ENCODE measurements at regions not wholly inside any gene's neighbourhood (a gene's known extent, or its start where the extent isn't known, plus 50 kb on each side); places are given as distances from the start of the nearest gene placed in this dataset.
"Not testable (repeated sequence)": the region's sequence is repeated elsewhere in the genome, so short reads cannot be mapped to it uniquely, and the experiment has no call there.

- no peak for DNase-seq
Measured at GRCh38 chr4:189807031-189807430, 133.6 kb upstream of the FRG1 start.

DNA sequence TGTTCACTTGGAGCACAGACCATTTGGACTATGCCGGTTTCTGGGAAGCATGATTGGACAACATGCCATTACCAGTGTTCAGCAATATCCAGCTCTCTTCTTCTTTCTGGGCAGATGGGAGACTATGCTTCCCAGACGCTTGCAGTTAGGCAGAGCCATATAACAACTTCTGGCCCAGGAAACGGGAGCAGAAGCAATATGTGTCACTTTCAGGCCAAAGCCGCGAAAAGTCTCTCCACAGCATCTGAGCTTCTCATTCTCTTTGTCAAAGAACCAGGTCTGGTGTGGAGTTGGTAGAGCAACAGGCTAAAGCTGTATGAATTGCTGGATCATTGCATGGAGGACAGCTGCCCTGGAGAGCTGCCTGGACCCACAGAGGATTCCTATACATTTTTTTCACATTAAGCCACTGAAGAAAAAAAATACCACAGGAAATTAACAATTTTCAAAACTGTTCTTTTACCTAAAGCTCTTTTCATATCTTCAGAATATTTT is 131.4 kb upstream of the FRG1 start:
- DNase-seq, result no peak

GRCh38 chr4:189809839-189810238 is 130.8 kb upstream of the FRG1 start:
- DNase-seq, result no peak

DNA sequence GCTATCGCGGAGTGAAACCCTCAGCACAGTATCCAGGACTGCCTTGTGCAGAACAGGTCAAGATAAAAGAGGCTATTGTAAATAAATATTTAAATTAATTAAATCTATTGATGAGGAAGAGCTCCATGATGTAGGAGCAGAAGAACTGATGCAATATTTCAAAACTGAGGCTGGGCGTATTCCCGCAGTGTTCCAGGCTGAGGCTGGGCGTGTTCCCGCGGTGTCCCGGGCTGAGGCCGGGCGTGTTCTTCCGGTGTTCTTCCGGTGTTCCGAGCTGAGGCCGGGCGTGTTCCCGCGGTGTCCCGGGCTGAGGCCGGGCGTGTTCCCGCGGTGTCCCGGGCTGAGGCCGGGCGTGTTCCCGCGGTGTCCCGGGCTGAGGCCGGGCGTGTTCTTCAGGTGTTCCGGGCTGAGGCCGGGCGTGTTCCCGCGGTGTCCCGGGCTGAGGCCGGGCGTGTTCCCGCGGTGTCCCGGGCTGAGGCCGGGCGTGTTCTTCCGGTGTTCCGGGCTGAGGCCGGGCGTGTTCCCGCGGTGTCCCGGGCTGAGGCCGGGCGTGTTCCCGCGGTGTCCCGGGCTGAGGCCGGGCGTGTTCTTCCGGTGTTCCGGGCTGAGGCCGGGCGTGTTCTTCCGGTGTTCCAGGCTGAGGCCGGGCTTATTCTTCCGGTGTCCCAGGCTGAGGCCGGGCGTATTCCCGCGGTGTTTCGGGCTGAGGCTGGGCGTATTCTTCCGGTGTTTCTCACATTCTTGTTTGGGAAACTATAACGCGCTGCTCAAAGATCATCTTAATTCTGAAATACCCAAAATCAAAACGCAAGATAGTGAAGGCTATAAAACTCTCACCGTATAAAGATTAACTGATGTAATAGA is 130.1 kb upstream of the FRG1 start:
- not testable (repeated sequence) for DNase-seq

DNA sequence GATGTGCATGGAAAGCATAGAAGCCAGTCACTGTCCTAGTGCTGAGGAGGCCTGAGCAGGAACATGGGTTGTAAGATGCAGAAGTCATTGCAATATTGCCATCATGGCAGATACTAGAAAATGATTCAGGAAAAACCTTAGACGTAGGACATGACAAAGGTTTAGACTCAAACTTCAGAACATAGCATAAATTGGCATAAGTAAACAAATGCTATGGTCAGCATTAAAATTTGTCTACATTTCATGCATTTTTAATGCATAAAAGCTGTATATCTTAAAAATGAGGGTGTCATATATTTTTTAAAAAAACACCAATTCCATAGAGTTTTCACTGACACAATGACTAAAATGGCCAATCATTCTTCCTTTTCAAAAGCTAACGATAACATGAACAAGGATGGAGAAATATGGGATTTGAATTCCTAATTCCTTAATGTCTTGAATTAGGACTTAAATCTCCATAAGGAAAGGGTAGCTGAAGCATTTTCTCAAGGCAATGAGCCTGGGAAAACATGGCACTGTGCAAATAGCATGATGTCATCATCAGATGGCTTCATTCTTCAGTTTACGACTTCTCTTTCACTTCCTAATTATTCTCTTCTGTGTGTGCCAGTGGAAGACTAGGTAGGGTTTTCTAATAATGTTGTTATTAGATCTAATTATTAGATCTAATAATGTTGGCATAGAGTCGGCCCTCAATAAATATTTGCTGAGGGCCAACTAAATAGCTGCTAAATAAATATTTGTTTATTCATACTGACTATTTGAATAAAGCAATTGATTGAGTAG is 125.1 kb upstream of the FRG1 start:
- no peak for DNase-seq

DNA sequence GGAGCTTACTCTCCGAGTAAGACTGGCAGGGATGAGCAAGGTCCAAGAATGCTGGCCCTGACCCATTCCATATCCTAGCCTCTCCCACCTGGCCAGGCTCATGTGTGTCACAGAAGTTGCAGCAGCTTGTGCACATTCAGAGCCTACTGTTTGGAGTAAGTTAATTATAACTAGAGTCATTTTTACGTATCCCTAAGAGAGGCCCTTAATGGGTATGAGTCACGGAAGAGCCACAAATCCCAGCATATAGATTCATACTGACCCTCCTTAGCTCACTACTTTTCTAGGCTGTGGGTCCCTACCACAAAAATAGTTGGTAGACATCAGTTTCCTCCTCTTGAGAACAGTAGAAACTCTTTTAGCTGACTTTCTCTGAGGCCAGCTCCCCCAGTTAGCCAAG is 118.3 kb upstream of the FRG1 start:
- no peak for DNase-seq

DNA sequence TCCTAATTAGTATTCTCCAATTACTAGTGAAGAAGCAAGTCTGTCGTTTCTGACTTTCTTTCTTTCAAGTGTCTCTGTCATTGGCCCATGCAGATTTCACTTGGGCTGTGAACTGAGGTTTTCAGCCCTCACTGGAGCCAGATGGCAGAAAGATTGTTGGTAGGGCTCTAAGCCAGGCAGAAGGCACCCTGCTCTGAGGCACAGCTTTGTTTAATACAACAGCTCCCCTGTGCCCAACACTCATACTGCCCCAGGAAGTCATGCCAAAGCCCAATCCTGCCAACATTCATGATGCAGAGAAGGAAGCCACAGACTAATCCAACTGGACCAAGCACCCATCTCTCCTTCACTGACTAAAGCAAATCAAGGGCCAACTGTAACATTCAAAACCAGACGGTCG is 117.1 kb upstream of the FRG1 start:
- DNase-seq, result no peak

DNA sequence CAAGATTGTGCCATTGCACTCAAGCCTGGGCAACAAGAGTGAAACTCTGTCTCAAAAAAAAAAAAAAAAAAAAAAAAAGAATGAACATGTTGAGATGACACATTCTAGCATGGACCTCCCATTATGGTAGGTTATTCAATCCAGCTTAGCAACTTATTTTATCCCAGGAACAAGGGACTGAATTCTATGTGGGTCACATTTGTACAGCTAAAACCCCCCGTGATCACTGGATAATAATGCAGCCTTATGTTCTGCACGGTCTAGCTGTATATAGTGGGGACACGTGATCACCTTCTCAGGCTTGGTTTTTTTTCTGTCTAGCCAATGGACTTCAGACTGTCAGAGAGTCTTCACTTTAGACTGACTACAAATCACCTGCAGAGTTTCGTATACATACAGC is 115.2 kb upstream of the FRG1 start:
- no peak for DNase-seq

DNA sequence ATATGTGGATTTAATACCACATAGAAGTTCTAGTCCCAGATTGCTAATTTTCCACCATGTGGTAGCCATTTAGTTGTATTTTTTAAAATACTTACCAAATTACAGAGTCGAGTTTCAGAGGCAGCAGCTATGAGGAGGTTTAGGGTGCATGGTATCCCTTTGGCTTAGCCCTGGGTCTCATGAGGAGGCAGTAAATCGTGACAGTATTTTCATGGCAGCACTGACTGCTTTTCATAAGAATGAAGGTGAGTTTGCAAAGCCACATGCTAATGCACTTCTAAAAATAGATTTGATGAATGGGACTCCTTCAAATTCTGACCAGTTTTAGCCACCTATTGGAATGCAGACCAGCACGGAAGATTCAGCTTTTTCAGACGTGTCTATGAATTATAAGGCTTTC is 114.0 kb upstream of the FRG1 start:
- DNase-seq, result no peak

GRCh38 chr4:189828081-189828697 is 112.5 kb upstream of the FRG1 start:
- DNase-seq, result no peak

DNA sequence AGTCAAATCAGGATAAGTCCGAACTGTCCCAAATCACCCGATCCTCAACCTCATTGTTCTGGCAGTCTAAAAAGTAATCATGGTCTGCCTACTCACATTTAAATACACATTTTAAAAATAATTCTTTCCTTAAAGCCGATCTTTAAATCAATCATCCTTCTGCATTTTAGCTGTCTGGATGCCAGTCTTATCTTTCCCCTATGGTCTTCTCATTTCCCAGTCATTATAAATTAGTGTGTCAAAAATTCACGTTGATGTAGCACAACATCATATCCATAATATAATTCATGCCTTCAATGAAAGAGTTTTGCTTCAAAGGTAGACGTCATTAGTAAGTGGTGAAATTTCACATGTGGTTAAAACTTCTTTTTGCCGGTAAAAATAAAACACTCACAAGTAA is 108.1 kb upstream of the FRG1 start:
- no peak for DNase-seq

DNA sequence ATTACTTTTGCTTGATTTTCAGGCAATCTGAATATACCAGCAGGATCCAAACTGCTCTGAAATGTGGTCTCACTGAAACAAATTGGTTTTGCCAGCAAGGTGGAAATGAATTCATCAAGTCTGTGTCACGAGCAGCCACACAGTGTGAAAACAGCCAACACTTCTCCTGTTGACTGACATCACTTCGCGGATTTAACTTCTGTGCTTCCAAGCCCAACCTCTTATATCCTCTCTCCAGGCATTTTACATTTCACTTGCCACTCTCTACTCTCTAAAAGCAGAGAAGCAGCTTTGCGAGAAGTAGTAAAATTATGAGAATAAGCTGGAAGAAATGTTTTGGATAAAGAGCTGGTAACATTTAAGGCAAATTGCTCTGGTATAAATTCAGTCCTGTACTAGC is 106.1 kb upstream of the FRG1 start:
- no peak for DNase-seq

DNA sequence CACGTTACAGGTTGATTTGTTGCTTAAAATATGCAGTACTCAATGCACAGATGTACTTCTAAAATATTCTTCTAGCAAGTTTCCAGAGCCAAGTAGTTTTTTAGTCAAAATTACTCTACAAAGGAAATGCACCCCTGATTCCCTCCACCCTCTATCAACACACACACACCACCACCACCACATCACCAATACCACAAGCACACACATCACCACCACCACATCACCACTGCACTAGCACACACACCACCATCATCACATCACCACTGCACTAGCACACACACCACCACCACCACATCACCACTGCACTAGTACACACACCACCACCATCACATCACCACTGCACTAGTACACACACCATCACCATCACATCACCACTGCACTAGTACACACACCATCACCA is 105.2 kb upstream of the FRG1 start:
- no peak for DNase-seq

DNA sequence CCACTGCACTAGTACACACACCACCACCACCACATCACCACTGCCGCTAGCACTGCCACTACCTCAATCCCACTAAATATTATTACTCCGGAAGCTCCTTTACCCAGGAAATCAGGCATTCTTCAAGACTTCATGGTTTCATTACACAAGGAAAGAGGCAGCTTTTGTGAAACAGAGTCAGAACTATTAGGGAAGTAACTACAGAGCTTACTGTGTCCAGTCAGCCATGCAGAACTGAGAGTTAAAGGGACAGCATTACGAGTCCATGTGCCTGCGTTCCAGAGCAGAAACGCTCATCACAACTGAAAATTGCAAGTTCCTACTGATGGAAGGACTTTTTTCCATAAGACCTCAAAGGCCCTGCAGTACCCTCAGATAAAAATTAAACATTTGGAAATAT is 103.2 kb upstream of the FRG1 start:
- DNase-seq, result no peak

GRCh38 chr4:189838821-189839497 is 101.7 kb upstream of the FRG1 start:
- no peak for DNase-seq

DNA sequence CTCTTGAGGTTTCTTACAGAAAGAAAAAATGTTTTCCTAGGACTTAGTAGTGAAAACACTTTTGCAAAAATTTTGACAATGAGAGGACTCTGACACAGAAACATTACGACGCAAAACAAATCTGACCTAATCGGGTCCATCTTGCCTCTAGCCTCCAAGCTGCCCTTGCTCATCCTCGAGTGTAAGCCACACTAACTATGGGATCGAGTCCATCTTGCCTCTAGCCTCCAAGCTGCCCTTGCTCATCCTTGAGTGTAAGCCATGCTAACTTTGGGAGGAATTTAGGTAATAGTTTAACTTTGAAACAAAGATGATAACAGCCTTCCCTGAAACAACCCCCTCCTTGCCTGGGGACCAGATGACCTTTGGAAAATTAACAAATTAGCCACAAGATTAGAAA is 100.3 kb upstream of the FRG1 start:
- no peak for DNase-seq

- no peak for DNase-seq
Measured at GRCh38 chr4:189843413-189844009, 97.2 kb upstream of the FRG1 start.

DNA sequence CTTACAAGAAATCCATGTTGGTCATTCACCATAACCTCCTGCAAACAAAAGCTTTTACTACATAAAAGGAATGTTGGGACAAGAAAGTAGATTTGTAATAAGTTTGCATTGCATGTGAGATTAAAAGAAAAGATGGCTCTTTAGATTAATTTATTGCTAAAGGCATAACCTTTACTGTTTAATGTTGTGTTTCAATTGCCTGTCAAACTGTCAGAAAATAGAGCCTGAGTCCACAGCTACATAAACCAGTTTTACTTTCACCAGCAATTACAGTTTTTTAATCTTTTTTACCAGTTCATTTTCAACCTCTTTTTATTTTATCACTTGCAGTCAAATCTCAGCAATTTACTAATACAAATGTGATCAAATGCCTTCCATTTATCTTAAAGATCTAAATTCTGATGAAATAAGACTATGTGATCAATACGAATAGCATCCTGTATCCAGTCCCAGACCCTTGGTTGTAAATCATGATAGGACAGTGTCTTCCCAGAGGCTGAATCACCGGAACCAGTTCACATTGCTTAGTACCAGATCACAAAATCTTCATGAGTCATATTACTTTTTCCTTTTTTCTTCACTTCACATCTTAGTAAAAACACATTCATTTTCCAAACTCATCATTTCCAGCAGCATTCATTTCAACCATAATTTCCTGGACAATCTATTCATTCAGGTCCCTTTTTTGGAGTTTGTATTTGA is 95.4 kb upstream of the FRG1 start:
- DNase-seq, result no peak

DNA sequence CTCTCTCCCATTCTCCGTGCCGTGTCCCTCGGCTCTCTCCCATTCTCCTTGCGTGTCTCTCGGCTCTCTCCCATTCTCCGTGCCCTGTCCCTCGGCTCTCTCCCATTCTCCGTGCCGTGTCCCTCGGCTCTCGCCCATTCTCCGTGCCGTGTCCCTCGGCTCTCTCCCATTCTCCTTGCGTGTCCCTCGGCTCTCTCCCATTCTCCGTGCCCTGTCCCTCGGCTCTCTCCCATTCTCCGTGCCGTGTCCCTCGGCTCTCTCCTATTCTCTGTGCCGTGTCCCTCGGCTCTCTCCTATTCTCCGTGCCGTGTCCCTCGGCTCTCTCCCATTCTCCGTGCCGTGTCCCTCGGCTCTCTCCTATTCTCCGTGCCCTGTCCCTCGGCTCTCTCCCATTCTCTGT is 94.6 kb upstream of the FRG1 start:
- not testable (repeated sequence) for DNase-seq

DNA sequence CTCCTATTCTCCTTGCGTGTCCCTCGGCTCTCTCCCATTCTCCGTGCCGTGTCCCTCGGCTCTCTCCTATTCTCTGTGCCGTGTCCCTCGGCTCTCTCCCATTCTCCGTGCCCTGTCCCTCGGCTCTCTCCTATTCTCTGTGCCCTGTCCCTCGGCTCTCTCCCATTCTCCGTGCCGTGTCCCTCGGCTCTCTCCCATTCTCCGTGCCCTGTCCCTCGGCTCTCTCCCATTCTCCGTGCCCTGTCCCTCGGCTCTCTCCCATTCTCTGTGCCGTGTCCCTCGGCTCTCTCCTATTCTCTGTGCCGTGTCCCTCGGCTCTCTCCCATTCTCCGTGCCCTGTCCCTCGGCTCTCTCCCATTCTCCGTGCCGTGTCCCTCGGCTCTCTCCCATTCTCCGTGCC is 94.1 kb upstream of the FRG1 start:
- DNase-seq, result not testable (repeated sequence)

DNA sequence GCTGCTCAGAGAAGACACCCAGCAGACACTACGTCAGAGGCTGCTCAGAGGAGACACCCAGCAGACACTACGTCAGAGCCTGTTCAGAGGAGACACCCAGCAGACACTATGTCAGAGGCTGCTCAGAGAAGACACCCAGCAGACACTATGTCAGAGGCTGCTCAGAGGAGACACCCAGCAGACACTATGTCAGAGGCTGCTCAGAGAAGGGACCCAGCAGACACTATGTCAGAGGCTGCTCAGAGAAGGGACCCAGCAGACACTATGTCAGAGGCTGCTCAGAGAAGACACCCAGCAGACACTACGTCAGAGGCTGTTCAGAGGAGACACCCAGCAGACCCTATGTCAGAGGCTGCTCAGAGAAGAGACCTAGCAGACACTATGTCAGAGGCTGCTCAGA is 92.0 kb upstream of the FRG1 start:
- not testable (repeated sequence) for DNase-seq

- no peak for DNase-seq
Measured at GRCh38 chr4:189850239-189850856, 90.3 kb upstream of the FRG1 start.
